AG09309 (cell line): ENCODE measurements at regions not wholly inside any gene's neighbourhood (a gene's known extent, or its start where the extent isn't known, plus 50 kb on each side); places are given as distances from the start of the nearest gene placed in this dataset.

Experiments
- DNase-seq: peaks from one replicate; pipeline ENCODE4 v3.0.0-alpha.2; 2010; ENCODE audit warnings: low read depth
- H3K4me3 ChIP-seq: 2 replicates; pipeline ENCODE4 v1.5.1; 2011; ENCODE audit warnings: mild to moderate bottlenecking, low read depth, low read length, moderate library complexity; ENCODE audit not compliant: control insufficient read depth
- TF ChIP-seq, protein P1 (sequence below): IDR thresholded peaks from 2 replicates; pipeline ENCODE4 v1.5.1; 2011; ENCODE audit warnings: mild to moderate bottlenecking, low read depth, low read length, inconsistent platforms; ENCODE audit not compliant: insufficient read depth, control insufficient read depth; ENCODE audit errors: missing control alignments

DNA sequence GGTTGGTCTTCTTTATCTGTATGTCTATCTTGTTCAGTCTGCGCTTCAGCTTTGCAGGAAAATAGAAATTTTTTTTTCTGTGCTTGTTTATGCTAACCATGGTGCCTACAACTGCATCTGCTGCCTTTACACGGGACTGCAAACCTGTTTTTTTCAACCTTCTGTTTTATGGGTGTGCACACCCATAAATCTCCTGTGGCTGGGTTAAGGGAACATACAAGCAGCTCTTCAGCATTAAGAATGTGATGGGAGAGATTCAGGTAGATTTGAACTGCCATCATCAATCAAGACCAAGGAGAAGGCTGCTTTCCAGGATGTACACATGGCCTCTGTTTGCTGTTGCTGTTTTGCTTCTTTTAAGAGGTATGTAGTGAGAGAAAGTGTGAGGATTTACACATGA lies 502.9 kb downstream of the ANKRD50 start:
- no peak overlapping the region for H3K4me3 ChIP-seq
- DNase-seq: no peak
- TF ChIP-seq, protein P1, sequence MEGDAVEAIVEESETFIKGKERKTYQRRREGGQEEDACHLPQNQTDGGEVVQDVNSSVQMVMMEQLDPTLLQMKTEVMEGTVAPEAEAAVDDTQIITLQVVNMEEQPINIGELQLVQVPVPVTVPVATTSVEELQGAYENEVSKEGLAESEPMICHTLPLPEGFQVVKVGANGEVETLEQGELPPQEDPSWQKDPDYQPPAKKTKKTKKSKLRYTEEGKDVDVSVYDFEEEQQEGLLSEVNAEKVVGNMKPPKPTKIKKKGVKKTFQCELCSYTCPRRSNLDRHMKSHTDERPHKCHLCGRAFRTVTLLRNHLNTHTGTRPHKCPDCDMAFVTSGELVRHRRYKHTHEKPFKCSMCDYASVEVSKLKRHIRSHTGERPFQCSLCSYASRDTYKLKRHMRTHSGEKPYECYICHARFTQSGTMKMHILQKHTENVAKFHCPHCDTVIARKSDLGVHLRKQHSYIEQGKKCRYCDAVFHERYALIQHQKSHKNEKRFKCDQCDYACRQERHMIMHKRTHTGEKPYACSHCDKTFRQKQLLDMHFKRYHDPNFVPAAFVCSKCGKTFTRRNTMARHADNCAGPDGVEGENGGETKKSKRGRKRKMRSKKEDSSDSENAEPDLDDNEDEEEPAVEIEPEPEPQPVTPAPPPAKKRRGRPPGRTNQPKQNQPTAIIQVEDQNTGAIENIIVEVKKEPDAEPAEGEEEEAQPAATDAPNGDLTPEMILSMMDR: no peak

DNA sequence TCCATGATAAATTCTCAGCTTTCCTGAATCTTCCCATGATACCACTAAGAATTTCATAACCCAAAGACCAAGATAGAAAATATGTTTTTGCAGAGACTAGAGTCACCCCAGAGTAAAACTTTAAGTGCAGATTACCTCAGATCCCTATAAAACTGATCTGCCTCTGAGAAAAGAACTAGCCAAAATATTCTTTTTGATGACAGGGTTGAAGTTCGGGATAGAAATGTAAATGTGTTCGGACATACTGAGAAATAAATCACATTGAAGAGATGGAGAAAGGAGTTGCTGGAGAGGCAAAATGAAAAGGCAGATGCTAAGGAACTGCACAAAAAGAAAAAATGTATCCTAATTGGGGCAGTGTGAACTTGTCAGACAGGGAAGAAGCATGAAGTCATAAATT lies 501.8 kb downstream of the ANKRD50 start:
- DNase-seq: no peak
- H3K4me3 ChIP-seq: no peak overlapping the region
- TF ChIP-seq, protein P1: no peak

DNA sequence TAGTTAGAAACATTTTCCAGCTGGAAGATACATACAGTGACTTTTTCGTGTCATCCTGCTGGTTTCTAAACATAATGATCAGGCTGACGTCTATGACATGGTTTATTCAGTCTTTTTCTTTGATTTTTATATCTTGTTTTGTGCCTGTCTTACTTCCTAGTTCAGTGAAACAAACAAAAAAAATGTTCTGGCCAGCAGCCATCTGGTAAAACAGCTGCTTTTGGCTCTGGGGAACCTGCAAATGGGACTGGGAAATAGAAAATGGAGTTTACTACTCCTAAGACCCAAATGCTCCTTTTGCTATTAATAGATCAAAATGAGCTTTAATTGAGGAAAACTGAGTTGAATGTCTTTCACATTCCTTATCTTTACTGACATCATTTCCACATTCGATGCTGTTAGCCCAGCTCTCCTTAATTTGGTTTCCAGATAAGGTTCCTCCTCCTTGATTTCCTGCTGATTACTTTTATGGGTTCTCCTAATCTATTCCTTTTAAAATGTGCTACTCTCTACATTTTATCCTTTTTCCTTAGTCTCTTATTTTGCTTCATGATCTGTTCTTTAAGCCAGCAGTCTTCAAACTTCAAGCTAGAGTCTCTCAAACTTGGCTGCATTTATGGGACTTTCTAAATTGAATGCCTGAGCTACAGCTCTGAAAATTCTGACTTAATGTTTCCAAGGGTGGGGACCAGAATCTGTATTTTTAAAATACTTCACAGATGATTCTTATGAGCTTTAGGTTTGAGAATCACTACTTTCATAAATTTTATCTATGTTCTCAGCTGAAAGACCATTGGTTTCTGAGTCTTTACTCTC lies 499.5 kb downstream of the ANKRD50 start:
- TF ChIP-seq, protein P1: no peak
- no peak for DNase-seq
- no peak overlapping the region for H3K4me3 ChIP-seq

DNA sequence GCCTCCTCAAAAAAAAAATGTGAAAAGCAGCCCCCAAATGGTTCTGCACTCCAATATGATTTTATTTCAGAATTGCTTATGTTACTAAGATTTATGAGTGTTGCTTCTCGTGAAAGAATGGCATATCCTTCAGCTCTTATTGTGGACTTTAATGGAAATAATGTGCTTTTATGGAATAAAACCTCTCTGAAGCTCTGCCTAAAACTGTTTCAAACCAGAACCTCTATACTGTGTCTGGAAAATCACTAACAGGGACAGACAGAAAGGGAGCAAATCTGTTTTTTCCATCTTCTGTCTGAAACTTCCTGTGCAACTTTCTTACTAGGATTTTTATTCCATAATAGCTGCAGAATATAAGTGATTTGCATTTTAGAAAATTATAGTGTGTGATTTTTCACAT lies 493.1 kb downstream of the ANKRD50 start:
- TF ChIP-seq, protein P1: no peak
- no peak for DNase-seq
- H3K4me3 ChIP-seq: no peak overlapping the region

DNA sequence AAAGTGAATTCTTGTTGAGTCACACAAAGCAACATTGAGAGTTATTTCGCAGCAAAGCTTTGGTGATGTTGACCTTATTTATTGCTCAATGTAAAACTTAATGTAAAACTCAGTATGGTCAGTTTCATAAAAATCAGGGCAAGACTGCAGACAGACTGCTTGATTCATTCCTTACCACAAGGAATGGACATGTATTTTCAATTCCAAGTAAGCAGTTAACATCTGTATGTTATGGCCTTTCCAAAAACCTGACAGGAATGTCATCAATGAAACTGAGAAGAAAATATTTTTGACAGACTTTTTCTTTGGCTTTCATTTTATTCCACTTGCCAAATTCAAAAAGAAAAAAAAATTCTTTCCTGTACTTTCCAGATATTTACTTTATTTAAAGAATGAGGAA lies 488.3 kb downstream of the ANKRD50 start:
- TF ChIP-seq, protein P1: no peak
- H3K4me3 ChIP-seq: no peak overlapping the region
- no peak for DNase-seq

DNA sequence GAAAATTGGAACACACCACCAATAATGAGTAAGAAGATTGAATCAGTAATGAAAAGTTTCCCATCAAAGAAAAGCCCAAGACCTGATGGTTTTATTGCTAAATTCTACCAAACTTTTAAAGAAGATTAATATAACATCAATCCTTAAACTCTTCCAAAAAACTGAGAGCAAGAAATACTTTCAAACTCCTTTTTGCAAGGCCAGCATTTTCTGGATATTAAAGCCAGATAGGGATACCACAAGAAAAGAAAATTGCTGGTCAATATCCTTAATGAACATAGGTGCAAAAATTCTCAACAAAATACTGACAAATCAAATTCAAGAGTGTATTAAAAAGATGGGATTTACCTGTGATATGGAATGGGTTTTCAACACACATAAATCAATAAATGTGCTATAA lies 484.6 kb downstream of the ANKRD50 start:
- DNase-seq: no peak
- TF ChIP-seq, protein P1: no peak
- no peak overlapping the region for H3K4me3 ChIP-seq
